HUDEP-2 (cell line): ENCODE measurements at regions not wholly inside any gene's neighbourhood (a gene's known extent, or its start where the extent isn't known, plus 50 kb on each side); places are given as distances from the start of the nearest gene placed in this dataset.
"Not testable (repeated sequence)": the region's sequence is repeated elsewhere in the genome, so short reads cannot be mapped to it uniquely, and the experiment has no call there.

Source experiments
- DNase-seq, 76 experiments: peaks; one replicate each; lab custom pipeline; 2025; ENCODE audit not compliant: unreplicated experiment in 76 of 76; lab: John Stamatoyannopoulos, UW

GRCh38 chr1:55904541-55904940 is 674.8 kb downstream of the PLPP3 start:
- DNase-seq: no peak

GRCh38 chr1:55898181-55898580 is 681.2 kb downstream of the PLPP3 start:
- DNase-seq: no peak

- no peak for DNase-seq
These were observed 681.0 kb upstream of the USP24 start for GRCh38 chr1:55896210-55896609.

GRCh38 chr1:55894521-55894920 is 679.4 kb upstream of the USP24 start:
- DNase-seq: no peak

GRCh38 chr1:55893155-55893554 is 678.0 kb upstream of the USP24 start:
- peak in 16 of 76 experiments; percentile 1 to 25 (median 6) for DNase-seq

- DNase-seq: no peak
These were observed 673.6 kb upstream of the USP24 start for GRCh38 chr1:55888685-55889317.

GRCh38 chr1:55886856-55887712 is 671.9 kb upstream of the USP24 start:
- no peak for DNase-seq

- DNase-seq: no peak
These were observed 670.5 kb upstream of the USP24 start for GRCh38 chr1:55885619-55886018.

GRCh38 chr1:55882931-55883330 is 667.8 kb upstream of the USP24 start:
- DNase-seq: no peak

GRCh38 chr1:55879346-55879745 is 664.2 kb upstream of the USP24 start:
- DNase-seq: no peak

GRCh38 chr1:55877437-55878232 is 662.5 kb upstream of the USP24 start:
- DNase-seq: no peak

- DNase-seq: no peak
These were observed 661.3 kb upstream of the USP24 start for GRCh38 chr1:55876276-55877060.

- DNase-seq: no peak
These were observed 654.9 kb upstream of the USP24 start for GRCh38 chr1:55870106-55870505.

- DNase-seq: no peak
These were observed 653.9 kb upstream of the USP24 start for GRCh38 chr1:55869065-55869464.

- no peak for DNase-seq
These were observed 652.9 kb upstream of the USP24 start for GRCh38 chr1:55868026-55868425.

GRCh38 chr1:55867304-55867843 is 652.2 kb upstream of the USP24 start:
- no peak for DNase-seq

GRCh38 chr1:55865778-55866177 is 650.6 kb upstream of the USP24 start:
- not testable (repeated sequence) for DNase-seq

GRCh38 chr1:55864251-55864650 is 649.1 kb upstream of the USP24 start:
- no peak for DNase-seq

GRCh38 chr1:55861676-55862340 is 646.6 kb upstream of the USP24 start:
- no peak for DNase-seq
